GM19025 (cell line): ENCODE measurements at regions not wholly inside any gene's neighbourhood (a gene's known extent, or its start where the extent isn't known, plus 50 kb on each side); places are given as distances from the start of the nearest gene placed in this dataset.

Experiments used
- ATAC-seq: cut with Tn5 transposase; IDR thresholded peaks from one replicate; pipeline ENCODE4 v1.9.1; 2021; ENCODE audit warnings: mild to moderate bottlenecking, low read depth, moderate library complexity; ENCODE audit not compliant: unreplicated experiment

GRCh38 chr9:107064378-107064777, 201.4 kb downstream of the ZNF462 start:
- no peak for ATAC-seq

DNA sequence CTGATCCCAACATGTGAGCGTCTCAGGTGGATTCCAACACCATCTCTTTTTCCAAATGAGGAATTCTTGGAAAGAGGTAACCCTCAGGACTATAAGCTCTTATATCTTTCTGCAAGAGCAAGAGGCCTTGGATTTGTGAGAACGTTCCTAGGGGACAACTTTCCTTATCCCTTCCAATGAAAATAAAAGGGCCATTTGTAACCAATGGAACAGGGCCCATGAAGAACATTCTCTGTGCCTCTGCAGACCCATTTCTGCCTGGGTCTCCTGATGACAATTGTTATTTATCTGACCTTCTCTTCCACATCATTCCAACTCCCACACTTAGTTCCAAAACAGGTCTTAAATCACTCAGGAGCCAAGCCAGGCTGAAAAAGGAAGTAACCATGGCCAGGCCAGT, 202.6 kb downstream of the ZNF462 start:
- ATAC-seq, result no peak

DNA sequence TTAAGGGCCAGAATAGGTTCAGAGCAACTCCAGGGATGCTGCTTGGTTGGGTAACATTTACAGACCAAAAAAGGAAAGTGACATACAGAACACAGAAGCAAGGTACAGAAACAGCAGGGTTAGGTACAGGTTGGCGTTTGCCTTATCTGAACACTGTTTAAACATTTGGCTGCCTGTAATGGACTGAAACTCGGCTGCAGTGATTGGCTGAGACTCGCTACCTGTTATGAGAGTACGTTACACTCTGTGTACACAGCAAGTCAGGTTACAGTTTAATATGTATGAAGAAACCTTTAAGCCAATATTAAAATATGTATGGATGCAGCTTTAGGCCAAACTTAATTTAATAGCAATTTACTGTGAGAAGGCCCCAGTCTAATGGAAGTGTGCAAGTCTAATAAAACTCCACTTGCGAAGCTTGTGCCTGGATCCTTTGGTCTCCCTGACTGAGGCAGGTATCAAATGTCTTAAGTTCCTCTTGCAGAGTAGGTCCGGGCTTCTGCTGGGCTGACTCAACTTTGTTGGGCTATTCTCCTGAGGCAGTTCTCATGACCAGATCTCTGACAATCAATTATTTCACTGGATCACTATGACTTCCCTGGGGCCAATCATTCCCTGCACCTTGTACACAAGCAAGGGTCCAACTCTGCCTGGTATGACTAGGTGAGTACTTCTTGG, 204.9 kb downstream of the ZNF462 start:
- ATAC-seq, result no peak

- no peak for ATAC-seq
Measured at GRCh38 chr9:107068581-107068980, 205.6 kb downstream of the ZNF462 start.

- no peak for ATAC-seq
Measured at GRCh38 chr9:107070586-107070985, 207.6 kb downstream of the ZNF462 start.

- no peak for ATAC-seq
Measured at GRCh38 chr9:107078061-107078460, 205.0 kb upstream of the RAD23B start.

GRCh38 chr9:107079589-107079988, 203.5 kb upstream of the RAD23B start:
- ATAC-seq, result no peak

DNA sequence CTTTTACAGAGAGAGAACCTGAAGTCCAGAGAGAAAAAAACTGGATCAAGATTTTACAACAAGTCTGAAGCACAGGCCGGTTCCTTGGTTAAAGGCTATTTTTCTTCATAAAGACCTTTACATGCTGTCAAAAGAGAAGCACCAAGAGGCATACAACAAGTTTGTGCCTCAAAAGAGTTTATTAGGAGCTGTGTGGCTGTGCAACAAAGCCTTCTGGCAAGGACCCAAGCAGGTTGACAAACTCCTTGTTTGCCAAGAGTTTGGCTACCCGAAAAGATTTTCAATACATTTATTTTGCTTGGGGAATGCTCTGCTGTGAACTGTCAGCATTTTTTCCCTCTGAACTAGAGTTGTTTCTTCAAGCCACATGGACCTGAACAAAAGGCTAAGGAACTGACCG, 202.9 kb upstream of the RAD23B start:
- ATAC-seq, result no peak

DNA sequence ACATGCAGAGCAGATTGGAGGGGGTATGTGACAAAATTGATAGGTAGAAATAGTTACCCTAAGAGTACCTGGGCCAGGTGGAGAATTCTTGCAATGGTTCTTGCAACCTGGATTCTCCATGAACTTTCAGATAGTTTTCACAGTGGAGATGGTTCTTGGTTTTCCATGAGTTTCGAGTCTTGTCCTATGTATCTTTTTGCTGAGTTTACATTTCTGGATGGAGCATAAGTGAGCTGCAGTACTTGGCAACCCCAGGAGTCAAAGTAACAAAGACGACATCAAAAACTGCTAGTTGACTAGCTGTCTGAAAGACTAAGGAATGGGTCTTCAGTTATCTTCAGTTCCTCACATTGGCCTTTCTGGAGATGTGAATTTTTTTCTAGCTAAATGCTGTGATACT, 196.6 kb upstream of the RAD23B start:
- ATAC-seq, result no peak

DNA sequence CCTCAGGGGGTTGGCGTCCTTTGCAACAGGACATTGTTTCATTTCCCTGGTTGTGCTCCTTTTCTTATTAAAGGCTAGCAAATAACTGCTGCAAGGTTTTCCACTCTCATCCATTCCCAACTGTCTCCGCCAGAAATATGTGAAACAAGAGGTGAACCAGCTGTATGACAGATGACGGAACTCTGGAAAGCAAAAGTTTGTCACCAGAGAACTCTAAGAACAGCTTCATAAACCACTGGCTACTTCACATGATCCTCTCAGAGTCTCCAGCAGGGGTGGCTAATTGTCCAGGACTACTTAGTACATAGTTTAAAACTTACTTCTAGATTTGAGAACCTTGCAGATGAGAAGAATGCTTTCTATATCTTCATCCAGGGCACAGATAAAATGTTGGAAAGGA, 195.9 kb upstream of the RAD23B start:
- no peak for ATAC-seq

DNA sequence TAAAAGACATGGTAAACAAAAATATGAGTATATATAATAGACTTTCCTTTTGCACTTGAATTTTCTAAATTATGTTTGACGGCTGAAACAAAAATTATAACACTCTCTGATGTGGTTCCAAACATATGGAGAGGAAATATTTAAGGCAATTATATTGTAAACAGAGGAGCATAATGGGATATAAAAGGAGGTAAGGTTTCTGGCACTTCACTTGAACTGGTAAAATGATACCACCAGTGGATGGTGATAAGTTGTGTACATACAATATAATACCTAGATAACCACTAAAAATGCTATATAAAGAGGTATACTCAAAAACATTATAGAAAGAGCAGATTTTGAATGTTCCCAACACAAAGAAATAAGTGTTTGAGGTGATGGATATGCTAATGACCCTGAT, 192.9 kb upstream of the RAD23B start:
- ATAC-seq, result no peak

DNA sequence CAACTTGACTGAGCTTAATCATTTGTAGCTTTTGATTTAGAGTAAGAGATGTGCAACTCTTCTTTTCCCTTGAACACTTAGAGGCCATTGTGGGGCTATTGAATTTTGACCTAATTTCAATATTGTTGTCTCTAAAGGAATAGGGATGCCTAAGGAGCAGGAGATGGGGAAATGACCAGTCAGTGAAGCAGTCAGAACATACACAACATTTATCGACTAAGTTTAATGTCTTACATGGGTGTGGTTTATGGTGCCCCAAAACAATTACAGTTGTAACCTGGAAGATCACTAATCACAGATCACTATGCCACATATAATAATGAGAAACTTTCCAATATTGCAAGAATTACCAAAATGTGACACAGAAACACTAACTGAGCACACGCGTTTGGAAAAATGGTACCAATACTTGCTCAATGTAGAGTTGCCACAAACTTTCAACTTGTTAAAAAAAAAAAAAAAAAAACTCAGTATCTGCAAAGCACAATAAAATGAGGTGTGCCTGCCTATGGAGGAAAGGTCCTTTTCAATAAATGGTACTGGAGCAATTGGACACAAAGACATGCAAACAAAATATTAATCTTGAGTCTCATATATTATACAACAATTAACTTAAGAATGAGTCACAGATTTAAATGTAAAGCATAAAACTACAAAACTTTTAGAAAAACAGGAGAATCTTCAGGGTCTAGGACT, 189.6 kb upstream of the RAD23B start:
- no peak for ATAC-seq

GRCh38 chr9:107094370-107094769, 188.7 kb upstream of the RAD23B start:
- ATAC-seq, result no peak

DNA sequence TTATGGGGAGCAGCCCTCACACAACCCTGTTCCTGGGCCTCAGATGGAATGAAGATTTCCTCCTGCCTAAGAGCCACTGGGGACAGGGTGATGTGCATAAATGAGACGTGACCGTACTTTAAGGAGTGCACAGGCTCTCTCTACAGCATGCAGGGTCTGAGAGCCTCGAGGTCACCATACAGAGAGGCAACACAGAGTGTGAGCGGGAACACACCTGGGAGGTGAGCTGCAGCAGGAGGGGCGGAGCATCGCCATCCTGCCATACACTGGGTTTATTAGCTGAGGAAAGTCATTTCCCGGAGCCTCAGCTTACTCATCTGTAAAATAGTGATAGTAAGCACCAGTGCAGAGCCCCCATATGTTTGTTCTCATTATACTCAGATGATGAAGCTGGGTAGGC, 182.5 kb upstream of the RAD23B start:
- no peak for ATAC-seq

GRCh38 chr9:107102011-107102410, 181.1 kb upstream of the RAD23B start:
- ATAC-seq, result no peak

- ATAC-seq, result no peak
Measured at GRCh38 chr9:107103621-107104020, 179.5 kb upstream of the RAD23B start.

DNA sequence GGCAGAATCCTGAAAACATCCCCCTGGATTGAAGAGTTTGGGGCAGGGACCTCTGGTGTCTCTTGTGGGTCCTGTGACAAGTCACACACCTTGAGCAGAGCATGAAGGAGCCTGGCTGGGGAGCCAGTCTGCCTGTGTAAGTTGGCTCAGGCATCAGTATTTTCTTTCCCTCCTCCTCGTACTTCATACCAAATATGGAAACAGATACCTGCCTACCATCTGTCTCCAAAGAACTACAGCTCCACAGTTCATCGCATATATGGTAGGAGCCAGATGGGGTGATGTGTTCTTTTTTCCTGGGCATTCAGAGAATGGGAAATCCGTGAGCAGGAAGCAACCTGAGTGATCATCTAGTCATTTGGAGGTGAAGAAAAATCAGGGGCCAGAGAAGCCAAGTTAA, 177.3 kb upstream of the RAD23B start:
- ATAC-seq, result no peak

GRCh38 chr9:107106416-107106815, 176.7 kb upstream of the RAD23B start:
- no peak for ATAC-seq

DNA sequence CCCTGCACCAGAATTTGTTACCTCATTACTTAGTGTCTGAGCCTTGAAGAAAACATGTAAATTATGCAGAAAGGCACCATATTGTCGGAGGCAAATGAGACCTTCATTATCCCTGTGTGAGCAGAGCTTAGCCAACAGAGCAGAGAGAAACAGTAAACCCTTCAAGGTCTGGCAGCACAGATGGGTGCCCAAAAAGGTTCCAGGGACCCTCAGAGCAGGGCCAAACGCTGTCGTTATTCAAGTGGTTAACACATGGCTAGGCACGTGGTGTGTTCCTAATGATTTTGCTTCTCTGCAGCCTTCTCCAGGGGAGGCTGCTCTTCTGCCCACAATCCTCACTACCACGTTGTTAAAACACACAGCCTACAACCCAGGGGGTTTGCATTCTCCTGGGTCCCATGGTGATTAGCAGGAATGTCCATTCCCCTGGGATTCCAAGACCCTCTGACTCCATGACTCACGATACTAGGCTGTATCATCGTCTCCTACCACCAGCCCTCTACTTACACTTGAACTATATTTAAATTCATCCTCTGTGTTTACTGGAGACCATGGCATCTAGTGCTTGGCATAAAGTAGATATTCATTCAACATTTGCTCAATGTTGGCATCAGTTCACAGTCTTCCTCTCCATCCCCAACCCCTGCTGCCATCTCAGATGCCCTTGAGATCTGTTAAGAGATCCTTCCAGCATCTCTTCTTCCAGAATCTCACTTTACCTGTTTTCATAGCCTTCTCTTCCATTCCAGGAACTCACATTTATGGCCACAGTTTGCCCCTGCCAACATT, 174.5 kb upstream of the RAD23B start:
- ATAC-seq, result no peak

GRCh38 chr9:107109324-107109723, 173.8 kb upstream of the RAD23B start:
- ATAC-seq, result no peak

- ATAC-seq, result no peak
Measured at GRCh38 chr9:107110153-107110552, 172.9 kb upstream of the RAD23B start.
